IMR-90 (cell line): ENCODE measurements at regions not wholly inside any gene's neighbourhood (a gene's known extent, or its start where the extent isn't known, plus 50 kb on each side); places are given as distances from the start of the nearest gene placed in this dataset.

Source experiments
- ATAC-seq: fragments of 200-7000 bp; cut with Tn5 transposase; 2 replicates; pipeline ENCODE4 v1.9.1; 2020; ENCODE audit warnings: low read depth, mild to moderate bottlenecking, moderate library complexity
- BruUV-seq: library from RNA; stranded (reverse); fragments of 400-500 nt; replicated peaks from 2 replicates; lab custom pipeline; 2021; lab: Mats Ljungman, UMichigan
- CTCF ChIA-PET: fragments of 300-600 bp; formaldehyde crosslinking; extraction: SDS; loops from one replicate; lab custom pipeline; 2021; ENCODE audit warnings: antibody characterized with exemption; lab: Yijun Ruan, JAX
- POLR2A ChIA-PET: fragments of 300-600 bp; sonication (Branson Sonifier 250); formaldehyde crosslinking; loops from one replicate; lab custom pipeline; 2022; ENCODE audit warnings: antibody characterized with exemption; ENCODE audit not compliant: unreplicated experiment; lab: Charles Lee
- DNase-seq: peaks from one replicate; pipeline ENCODE4 v3.0.0; 2013
- H2AFZ ChIP-seq: replicated peaks from 2 replicates; pipeline ENCODE3; 2013; ENCODE audit warnings: low read length, mild to moderate bottlenecking; ENCODE audit not compliant: poor library complexity
- H2AK5ac ChIP-seq: 2 replicates; pipeline ENCODE4 v1.6.1; 2013; ENCODE audit warnings: low read depth, low read length, inconsistent platforms
- H2AK9ac ChIP-seq: replicated peaks from 2 replicates; pipeline ENCODE3; 2013; ENCODE audit warnings: mild to moderate bottlenecking, low read depth, low read length, moderate library complexity; ENCODE audit not compliant: poor library complexity
- H2BK120ac ChIP-seq: 2 replicates; pipeline ENCODE4 v1.6.1; 2013; ENCODE audit warnings: low read depth, low read length, inconsistent platforms
- H2BK15ac ChIP-seq: 3 replicates; pipeline ENCODE4 v1.6.1; 2013; ENCODE audit warnings: low read depth, low read length, inconsistent platforms
- H2BK20ac ChIP-seq: 2 replicates; pipeline ENCODE4 v1.6.1; 2013; ENCODE audit warnings: low read depth, mild to moderate bottlenecking, inconsistent platforms, low read length, moderate library complexity
- H2BK5ac ChIP-seq: 2 replicates; pipeline ENCODE4 v1.6.1; 2013; ENCODE audit warnings: mild to moderate bottlenecking, low read depth, low read length, inconsistent platforms; ENCODE audit not compliant: poor library complexity, severe bottlenecking
- H3K14ac ChIP-seq: replicated peaks from 2 replicates; pipeline ENCODE4 v1.6.1; 2013; ENCODE audit warnings: low read depth, low read length, inconsistent platforms
- H3K18ac ChIP-seq: 2 replicates; pipeline ENCODE4 v1.6.1; 2013; ENCODE audit warnings: low read depth, low read length, control low read depth
- H3K23ac ChIP-seq: 2 replicates; pipeline ENCODE4 v1.6.1; 2013; ENCODE audit warnings: low read depth, low read length, inconsistent platforms
- H3K27ac ChIP-seq: 2 replicates; pipeline ENCODE4 v1.5.1; 2013; ENCODE audit warnings: mild to moderate bottlenecking, control low read depth, low read length; ENCODE audit not compliant: insufficient read depth
- H3K27me3 ChIP-seq: 2 replicates; pipeline ENCODE4 v1.6.1; 2013; ENCODE audit warnings: low read length; ENCODE audit not compliant: control insufficient read depth, insufficient read depth
- H3K36me3 ChIP-seq: 2 replicates; pipeline ENCODE4 v1.6.1; 2013; ENCODE audit warnings: low read length, mixed read lengths; ENCODE audit not compliant: control insufficient read depth, insufficient read depth
- H3K4ac ChIP-seq: 2 replicates; pipeline ENCODE4 v1.6.1; 2013; ENCODE audit warnings: low read depth, low read length, inconsistent platforms
- H3K4me1 ChIP-seq: 2 replicates; pipeline ENCODE4 v1.6.1; 2013; ENCODE audit warnings: low read length, mixed read lengths; ENCODE audit not compliant: control insufficient read depth, insufficient read depth
- H3K4me2 ChIP-seq: 2 replicates; pipeline ENCODE4 v1.6.1; 2013; ENCODE audit warnings: low read depth, mild to moderate bottlenecking, control low read depth, low read length, moderate library complexity
- H3K4me3 ChIP-seq: 2 replicates; pipeline ENCODE4 v1.5.1; 2013; ENCODE audit warnings: low read depth, mild to moderate bottlenecking, control low read depth, low read length, moderate library complexity; ENCODE audit not compliant: insufficient read depth
- H3K56ac ChIP-seq: 2 replicates; pipeline ENCODE4 v1.6.1; 2013; ENCODE audit warnings: low read length, inconsistent platforms; ENCODE audit not compliant: insufficient read depth; ENCODE audit errors: extremely low read depth
- H3K79me1 ChIP-seq, 2 experiments: 2 replicates each; pipeline ENCODE4 v1.6.1; 2013; ENCODE audit warnings: low read length in 2 of 2, inconsistent platforms in 1 of 2, low read depth in 1 of 2
- H3K9ac ChIP-seq: 2 replicates; pipeline ENCODE4 v1.6.1; 2013; ENCODE audit warnings: low read depth, low read length, control low read depth
- H3K9me1 ChIP-seq: 2 replicates; pipeline ENCODE4 v1.6.1; 2013; ENCODE audit warnings: low read length, inconsistent platforms; ENCODE audit not compliant: insufficient read depth
- H3K9me3 ChIP-seq: 2 replicates; pipeline ENCODE4 v1.6.1; 2013; ENCODE audit warnings: low read length; ENCODE audit not compliant: control insufficient read depth, insufficient read depth
- H4K20me1 ChIP-seq: 2 replicates; pipeline ENCODE4 v1.6.1; 2013; ENCODE audit warnings: low read length, inconsistent platforms; ENCODE audit not compliant: insufficient read depth
- H4K5ac ChIP-seq: 2 replicates; pipeline ENCODE4 v1.6.1; 2013; ENCODE audit warnings: mild to moderate bottlenecking, low read depth, low read length, control low read depth
- H4K8ac ChIP-seq, 2 experiments: 2 replicates each; pipeline ENCODE4 v1.6.1; 2013; ENCODE audit warnings: low read depth in 2 of 2, low read length in 2 of 2, control low read depth in 1 of 2, inconsistent platforms in 1 of 2
- H4K91ac ChIP-seq: 2 replicates; pipeline ENCODE4 v1.6.1; 2013; ENCODE audit warnings: low read depth, low read length, inconsistent platforms; ENCODE audit not compliant: insufficient read depth
- BHLHE40 ChIP-seq: fragments of 150-350 bp; IDR thresholded peaks from 2 replicates; pipeline ENCODE4 v1.6.1; 2016; ENCODE audit warnings: mild to moderate bottlenecking, low read depth, low read length
- MAZ ChIP-seq: IDR thresholded peaks from 2 replicates; pipeline ENCODE4 v1.6.1; 2012; ENCODE audit warnings: low read depth, mild to moderate bottlenecking, low read length, improper control_type of control experiment, moderate library complexity, borderline replicate concordance
- WGBS, 2 experiments: methylation state at CpG; one replicate each; pipeline versions ENCODE4 v1.1.5 to v1.1.7; 2013; ENCODE audit warnings: missing lambda C conversion rate in 2 of 2; ENCODE audit not compliant: insufficient read length in 1 of 2; ENCODE audit errors: extremely low coverage in 2 of 2; 5-methylcytosine and 5-hydroxymethylcytosine counted together
- dilution Hi-C: fragments of 300-500 bp; cut with HindIII; formaldehyde crosslinking; loops from one replicate; pipeline ENCODE4 v1.14.3; 2018; ENCODE audit warnings: low sequenced_read_pairs; ENCODE audit not compliant: unreplicated experiment
- in situ Hi-C: fragments of 300-500 bp; cut with MboI; formaldehyde crosslinking; loops from 3 replicates; pipeline ENCODE4 v1.14.3; 2019; ENCODE audit warnings: low sequenced_read_pairs, inconsistent platforms, mixed read lengths
- intact Hi-C: fragments of 100-400 bp; cut with micrococcal nuclease; formaldehyde crosslinking; loops from 2 replicates; pipeline ENCODE4 v1.10.0; 2022
- TF ChIP-seq, protein P1 (sequence below): conservative IDR thresholded peaks from 2 replicates; pipeline ENCODE4 v1.5.1; 2012; ENCODE audit warnings: mild to moderate bottlenecking, low read depth, low read length, improper control_type of control experiment

DNA sequence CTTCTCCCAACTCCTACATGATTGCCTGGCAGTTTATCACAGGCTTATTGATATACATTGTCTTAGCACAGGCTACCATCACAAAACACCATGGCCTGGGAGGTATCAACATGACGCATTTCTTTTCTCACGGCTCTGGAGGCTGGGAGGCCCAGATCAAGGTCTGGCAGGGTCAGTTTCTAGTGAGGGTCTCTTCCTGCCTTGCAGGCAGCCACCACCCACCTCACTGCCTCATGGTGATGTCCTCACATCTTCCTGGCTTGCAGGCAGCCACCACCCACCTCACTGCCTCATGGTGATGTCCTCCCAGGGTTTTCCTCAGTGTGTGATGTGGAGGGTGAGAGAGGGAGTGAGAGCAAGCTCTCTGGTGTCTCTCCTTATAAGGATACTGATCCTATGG is 599.3 kb upstream of the MKI67 start:
- Histone ChIP-seq H3K79me1 (no peaks in the 10 kb centered on the region), H3K27me3 (no peaks in the 10 kb centered on the region), H4K20me1 (no peaks in the 10 kb centered on the region), H3K9ac (no peak overlapping the region), H4K91ac (no peak overlapping the region), H2BK15ac (no peak overlapping the region), H3K18ac (no peak overlapping the region), H2AFZ (no peak overlapping the region), H3K23ac (no peak overlapping the region), H4K8ac (no peak overlapping the region), H3K4me2 (no peak overlapping the region), H3K9me1 (no peaks in the 10 kb centered on the region), H3K4me1 (no peaks in the 10 kb centered on the region), H3K4me3 (no peak overlapping the region), H3K56ac (no peak overlapping the region), H2BK20ac (no peak overlapping the region), H3K36me3 (no peaks in the 10 kb centered on the region), H2AK5ac (no peak overlapping the region), H2BK5ac (no peak overlapping the region), H3K9me3 (peaks cover 45% of the 10 kb centered on the region), H2AK9ac (no peak overlapping the region), H4K5ac (no peak overlapping the region), H3K14ac (no peak overlapping the region), H3K4ac (no peak overlapping the region), H3K27ac (no peak overlapping the region), H2BK120ac (no peak overlapping the region)
- CTCF ChIA-PET: no interaction called here
- no peak for ATAC-seq
- dilution Hi-C loops (no loop called here), in situ Hi-C loops (no loop called here), intact Hi-C loops (no loop called here)
- BruUV-seq: no TSS peak
- no peak for TF ChIP-seq BHLHE40
- no peak for TF ChIP-seq MAZ
- TF ChIP-seq, protein P1, sequence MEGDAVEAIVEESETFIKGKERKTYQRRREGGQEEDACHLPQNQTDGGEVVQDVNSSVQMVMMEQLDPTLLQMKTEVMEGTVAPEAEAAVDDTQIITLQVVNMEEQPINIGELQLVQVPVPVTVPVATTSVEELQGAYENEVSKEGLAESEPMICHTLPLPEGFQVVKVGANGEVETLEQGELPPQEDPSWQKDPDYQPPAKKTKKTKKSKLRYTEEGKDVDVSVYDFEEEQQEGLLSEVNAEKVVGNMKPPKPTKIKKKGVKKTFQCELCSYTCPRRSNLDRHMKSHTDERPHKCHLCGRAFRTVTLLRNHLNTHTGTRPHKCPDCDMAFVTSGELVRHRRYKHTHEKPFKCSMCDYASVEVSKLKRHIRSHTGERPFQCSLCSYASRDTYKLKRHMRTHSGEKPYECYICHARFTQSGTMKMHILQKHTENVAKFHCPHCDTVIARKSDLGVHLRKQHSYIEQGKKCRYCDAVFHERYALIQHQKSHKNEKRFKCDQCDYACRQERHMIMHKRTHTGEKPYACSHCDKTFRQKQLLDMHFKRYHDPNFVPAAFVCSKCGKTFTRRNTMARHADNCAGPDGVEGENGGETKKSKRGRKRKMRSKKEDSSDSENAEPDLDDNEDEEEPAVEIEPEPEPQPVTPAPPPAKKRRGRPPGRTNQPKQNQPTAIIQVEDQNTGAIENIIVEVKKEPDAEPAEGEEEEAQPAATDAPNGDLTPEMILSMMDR: no peak
- DNase-seq: no peak
- no CpG with 5 or more reads among the region's 2 CpGs for WGBS, 2 experiments
- POLR2A ChIA-PET: no interaction called here
